ENCODE measurements at regions not wholly inside any gene's neighbourhood (a gene's known extent, or its start where the extent isn't known, plus 50 kb on each side); places are given as distances from the start of the nearest gene placed in this dataset.

DNA sequence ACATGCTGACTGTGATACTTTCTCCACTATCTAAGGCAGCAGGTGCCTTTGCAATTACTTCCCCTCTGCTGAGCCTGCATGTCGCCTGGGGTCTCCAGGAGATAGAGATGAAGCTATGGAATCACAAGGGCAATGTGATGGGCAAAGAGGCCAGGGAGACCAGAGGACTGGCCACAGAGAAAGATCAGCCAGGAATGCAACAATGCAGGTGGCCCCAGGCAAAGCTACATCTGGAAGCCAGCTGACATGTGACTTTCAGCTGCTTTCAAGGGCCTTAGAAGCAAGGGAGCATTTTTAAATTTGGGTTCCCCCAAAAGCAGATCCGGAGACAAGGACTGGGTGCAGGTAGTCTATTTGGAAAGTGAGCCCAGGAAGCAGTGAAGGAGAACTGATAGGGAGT, 107.9 kb upstream of the SRSF6 start:
- TF ChIP-seq POLR2AphosphoS5 (IDR thresholded peaks at IDR 0.05) (no peak), EP300 (IDR thresholded peaks at IDR 0.05) (no peak)
- TF ChIP-seq, protein P1, sequence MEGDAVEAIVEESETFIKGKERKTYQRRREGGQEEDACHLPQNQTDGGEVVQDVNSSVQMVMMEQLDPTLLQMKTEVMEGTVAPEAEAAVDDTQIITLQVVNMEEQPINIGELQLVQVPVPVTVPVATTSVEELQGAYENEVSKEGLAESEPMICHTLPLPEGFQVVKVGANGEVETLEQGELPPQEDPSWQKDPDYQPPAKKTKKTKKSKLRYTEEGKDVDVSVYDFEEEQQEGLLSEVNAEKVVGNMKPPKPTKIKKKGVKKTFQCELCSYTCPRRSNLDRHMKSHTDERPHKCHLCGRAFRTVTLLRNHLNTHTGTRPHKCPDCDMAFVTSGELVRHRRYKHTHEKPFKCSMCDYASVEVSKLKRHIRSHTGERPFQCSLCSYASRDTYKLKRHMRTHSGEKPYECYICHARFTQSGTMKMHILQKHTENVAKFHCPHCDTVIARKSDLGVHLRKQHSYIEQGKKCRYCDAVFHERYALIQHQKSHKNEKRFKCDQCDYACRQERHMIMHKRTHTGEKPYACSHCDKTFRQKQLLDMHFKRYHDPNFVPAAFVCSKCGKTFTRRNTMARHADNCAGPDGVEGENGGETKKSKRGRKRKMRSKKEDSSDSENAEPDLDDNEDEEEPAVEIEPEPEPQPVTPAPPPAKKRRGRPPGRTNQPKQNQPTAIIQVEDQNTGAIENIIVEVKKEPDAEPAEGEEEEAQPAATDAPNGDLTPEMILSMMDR (IDR thresholded peaks at IDR 0.05) = no peak
